Parathyroid adenoma (tissue), 2 donors: ENCODE measurements at regions not wholly inside any gene's neighbourhood (a gene's known extent, or its start where the extent isn't known, plus 50 kb on each side); places are given as distances from the start of the nearest gene placed in this dataset.

Experiments used
- H2AFZ ChIP-seq: fragments of 300-600 bp; sonication (generic); one replicate; pipeline ENCODE4 v1.7.0; 2017; ENCODE audit warnings: antibody characterized with exemption, mild to moderate bottlenecking
- H3K27ac ChIP-seq: fragments of 300-600 bp; sonication (generic); one replicate; pipeline ENCODE4 v1.7.0; 2017
- H3K27me3 ChIP-seq: fragments of 300-600 bp; sonication (generic); one replicate; pipeline ENCODE4 v1.7.0; 2017; ENCODE audit warnings: low read length; ENCODE audit not compliant: control insufficient read depth, insufficient read depth
- H3K36me3 ChIP-seq: fragments of 300-600 bp; sonication (generic); one replicate; pipeline ENCODE4 v1.7.0; 2017; ENCODE audit warnings: low read length; ENCODE audit not compliant: control insufficient read depth, insufficient read depth
- H3K4me1 ChIP-seq: fragments of 300-600 bp; sonication (generic); one replicate; pipeline ENCODE4 v1.7.0; 2017; ENCODE audit warnings: control low read depth
- H3K4me2 ChIP-seq: fragments of 300-600 bp; sonication (generic); one replicate; pipeline ENCODE4 v1.7.0; 2017; ENCODE audit warnings: low read length
- H3K4me3 ChIP-seq: fragments of 300-600 bp; sonication (generic); one replicate; pipeline ENCODE4 v1.7.0; 2017; ENCODE audit warnings: low read depth, low read length
- H3K79me2 ChIP-seq: fragments of 300-600 bp; sonication (generic); one replicate; pipeline ENCODE4 v1.7.0; 2017; ENCODE audit warnings: control low read depth
- H3K9ac ChIP-seq: fragments of 300-600 bp; sonication (generic); one replicate; pipeline ENCODE4 v1.7.0; 2017; ENCODE audit warnings: mild to moderate bottlenecking
- H3K9me3 ChIP-seq: fragments of 300-600 bp; sonication (generic); one replicate; pipeline ENCODE4 v1.7.0; 2017; ENCODE audit warnings: low read length; ENCODE audit not compliant: control insufficient read depth
- TF ChIP-seq, protein P1 (sequence below): fragments of 300-600 bp; sonication (generic); IDR thresholded peaks from one replicate; pipeline ENCODE4 v1.7.0; 2017; ENCODE audit warnings: antibody characterized with exemption, mild to moderate bottlenecking
- donor health status: primary hyperparathyroidism.

GRCh38 chr6:24026050-24026449 lies 100.0 kb upstream of the NRSN1 start:
- H3K4me3 ChIP-seq, result no peak overlapping the region
- no peak overlapping the region for H3K4me2 ChIP-seq
- TF ChIP-seq, protein P1, sequence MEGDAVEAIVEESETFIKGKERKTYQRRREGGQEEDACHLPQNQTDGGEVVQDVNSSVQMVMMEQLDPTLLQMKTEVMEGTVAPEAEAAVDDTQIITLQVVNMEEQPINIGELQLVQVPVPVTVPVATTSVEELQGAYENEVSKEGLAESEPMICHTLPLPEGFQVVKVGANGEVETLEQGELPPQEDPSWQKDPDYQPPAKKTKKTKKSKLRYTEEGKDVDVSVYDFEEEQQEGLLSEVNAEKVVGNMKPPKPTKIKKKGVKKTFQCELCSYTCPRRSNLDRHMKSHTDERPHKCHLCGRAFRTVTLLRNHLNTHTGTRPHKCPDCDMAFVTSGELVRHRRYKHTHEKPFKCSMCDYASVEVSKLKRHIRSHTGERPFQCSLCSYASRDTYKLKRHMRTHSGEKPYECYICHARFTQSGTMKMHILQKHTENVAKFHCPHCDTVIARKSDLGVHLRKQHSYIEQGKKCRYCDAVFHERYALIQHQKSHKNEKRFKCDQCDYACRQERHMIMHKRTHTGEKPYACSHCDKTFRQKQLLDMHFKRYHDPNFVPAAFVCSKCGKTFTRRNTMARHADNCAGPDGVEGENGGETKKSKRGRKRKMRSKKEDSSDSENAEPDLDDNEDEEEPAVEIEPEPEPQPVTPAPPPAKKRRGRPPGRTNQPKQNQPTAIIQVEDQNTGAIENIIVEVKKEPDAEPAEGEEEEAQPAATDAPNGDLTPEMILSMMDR, result no peak
- no peaks in the 10 kb centered on the region for H3K27me3 ChIP-seq
- no peaks in the 10 kb centered on the region for H3K36me3 ChIP-seq
- no peak overlapping the region for H3K27ac ChIP-seq
- H2AFZ ChIP-seq, result no peak overlapping the region
- no peak overlapping the region for H3K9ac ChIP-seq
- H3K4me1 ChIP-seq, result no peaks in the 10 kb centered on the region
- no peaks in the 10 kb centered on the region for H3K9me3 ChIP-seq
- H3K79me2 ChIP-seq, result no peaks in the 10 kb centered on the region

DNA sequence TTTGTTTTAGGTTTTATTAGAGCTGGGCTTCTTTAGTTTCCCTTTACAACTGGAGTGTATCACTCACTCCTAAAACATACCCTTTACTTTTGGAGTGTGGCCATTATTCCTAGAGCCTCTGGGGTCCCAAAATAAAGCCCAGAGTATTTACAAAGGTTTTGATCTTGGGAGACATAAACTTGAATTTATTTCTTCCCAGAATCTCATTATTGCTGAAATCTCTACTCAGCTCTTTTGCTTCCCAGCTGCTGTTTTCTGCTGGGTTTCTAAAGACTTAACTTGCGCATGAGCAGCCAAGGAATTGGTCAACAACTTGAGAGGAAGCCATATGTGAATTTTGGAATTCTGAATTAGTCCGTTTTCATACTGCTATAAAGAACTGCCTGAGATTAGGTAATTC lies 94.5 kb upstream of the NRSN1 start:
- Histone ChIP-seq H3K27ac (no peak overlapping the region), H3K27me3 (no peaks in the 10 kb centered on the region), H3K79me2 (no peaks in the 10 kb centered on the region), H3K9me3 (no peaks in the 10 kb centered on the region), H3K4me2 (no peak overlapping the region), H3K4me1 (no peaks in the 10 kb centered on the region), H3K4me3 (no peak overlapping the region), H2AFZ (no peak overlapping the region), H3K9ac (no peak overlapping the region), H3K36me3 (no peaks in the 10 kb centered on the region)
- TF ChIP-seq, protein P1, result no peak

DNA sequence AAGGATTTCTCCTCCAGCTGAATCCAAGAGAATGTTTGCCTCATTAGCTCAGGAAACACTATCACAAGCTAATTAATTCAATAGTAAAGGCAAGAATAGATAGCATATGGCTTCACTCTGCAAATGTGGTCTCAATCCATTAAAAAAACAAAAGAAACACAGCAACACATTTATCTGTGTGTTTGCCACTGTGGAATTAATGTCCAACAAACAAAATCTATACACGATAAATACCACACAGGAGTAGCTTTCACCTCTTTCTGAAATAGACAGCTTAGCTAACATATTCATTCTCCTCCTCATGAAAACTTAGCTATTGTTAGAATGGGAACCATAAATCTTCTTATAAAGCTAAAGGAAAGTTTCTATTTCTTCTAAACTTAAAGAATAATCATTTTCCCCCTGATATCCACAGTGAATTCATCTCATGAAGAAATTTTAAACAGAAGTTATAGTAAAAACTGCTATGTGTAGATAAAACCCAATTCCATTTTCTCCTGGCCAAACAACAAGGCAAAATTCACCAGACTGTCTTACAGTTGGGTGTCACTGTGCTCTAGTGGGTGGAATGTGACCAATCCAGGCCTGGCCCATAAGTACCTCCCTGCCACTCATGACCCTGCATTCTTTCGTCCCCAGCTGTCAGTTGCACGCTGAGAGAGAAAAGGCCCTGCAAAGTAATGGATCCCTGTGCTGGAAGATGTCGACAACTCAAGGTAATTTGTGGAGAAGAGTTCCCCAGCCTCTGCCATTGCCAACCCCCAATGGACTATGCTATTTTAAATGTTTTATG lies 92.9 kb upstream of the NRSN1 start:
- Histone ChIP-seq H2AFZ (no peak overlapping the region), H3K27me3 (no peaks in the 10 kb centered on the region), H3K4me1 (no peaks in the 10 kb centered on the region), H3K4me2 (no peak overlapping the region), H3K27ac (no peak overlapping the region), H3K79me2 (no peaks in the 10 kb centered on the region), H3K9me3 (no peaks in the 10 kb centered on the region), H3K9ac (no peak overlapping the region), H3K36me3 (no peaks in the 10 kb centered on the region), H3K4me3 (no peak overlapping the region)
- TF ChIP-seq, protein P1, result no peak

GRCh38 chr6:24043848-24044247 lies 82.2 kb upstream of the NRSN1 start:
- Histone ChIP-seq H3K9me3 (no peaks in the 10 kb centered on the region), H3K4me2 (no peak overlapping the region), H3K79me2 (no peaks in the 10 kb centered on the region), H3K36me3 (no peaks in the 10 kb centered on the region), H3K9ac (no peak overlapping the region), H3K27ac (no peak overlapping the region), H3K27me3 (no peaks in the 10 kb centered on the region), H3K4me3 (no peak overlapping the region), H3K4me1 (no peaks in the 10 kb centered on the region), H2AFZ (no peak overlapping the region)
- TF ChIP-seq, protein P1, result no peak
